ENCODE measurements at regions not wholly inside any gene's neighbourhood (a gene's known extent, or its start where the extent isn't known, plus 50 kb on each side); places are given as distances from the start of the nearest gene placed in this dataset.

DNA sequence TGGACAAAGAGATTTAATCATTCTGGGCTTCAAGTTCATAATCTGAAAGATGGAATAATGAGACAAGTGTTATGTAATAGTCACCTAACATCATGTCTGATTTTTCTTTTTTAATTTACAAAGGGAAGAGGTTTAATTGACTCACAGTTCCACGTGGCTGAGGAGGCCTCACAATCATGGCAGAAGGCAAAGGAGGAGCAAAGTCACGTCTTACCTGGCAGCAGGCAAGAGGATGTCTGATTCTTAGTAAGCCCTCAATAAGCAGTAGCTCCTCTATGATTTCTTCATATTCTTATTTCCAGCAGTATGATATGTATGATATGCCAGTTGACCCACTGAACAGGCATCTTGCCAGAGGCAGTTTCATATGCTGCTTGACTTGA lies 152.7 kb downstream of the S1PR1 start:
- H3K4me3 ChIP-seq (ENCODE audit: low read depth, low read length): no peak overlapping the region
- TF ChIP-seq CTCF (IDR thresholded peaks at IDR 0.05; ENCODE audit: borderline replicate concordance, insufficient read depth, low read depth, low read length): no peak

DNA sequence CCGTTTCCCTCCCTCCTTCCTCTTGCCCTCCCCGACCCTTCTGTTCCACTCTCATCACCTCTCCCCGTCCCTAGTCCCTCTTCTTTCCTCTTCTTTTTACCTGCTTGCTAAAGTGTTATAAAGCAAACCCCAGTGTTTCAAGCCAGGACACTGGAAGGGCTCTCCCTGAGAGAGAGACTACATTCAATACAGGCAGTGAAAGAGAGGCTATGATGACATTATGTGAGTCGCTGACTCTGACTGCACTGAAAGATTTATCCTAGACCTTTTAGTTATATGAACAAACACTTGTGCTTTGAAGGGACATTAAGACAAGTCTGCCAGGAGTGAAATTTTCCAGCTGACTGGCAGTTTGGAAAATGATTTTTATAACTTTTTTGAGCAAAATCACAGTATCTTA lies 155.7 kb downstream of the S1PR1 start:
- no peak overlapping the region for H3K4me3 ChIP-seq (ENCODE audit: low read depth, low read length)
- no peak for TF ChIP-seq CTCF (IDR thresholded peaks at IDR 0.05; ENCODE audit: borderline replicate concordance, insufficient read depth, low read depth, low read length)

DNA sequence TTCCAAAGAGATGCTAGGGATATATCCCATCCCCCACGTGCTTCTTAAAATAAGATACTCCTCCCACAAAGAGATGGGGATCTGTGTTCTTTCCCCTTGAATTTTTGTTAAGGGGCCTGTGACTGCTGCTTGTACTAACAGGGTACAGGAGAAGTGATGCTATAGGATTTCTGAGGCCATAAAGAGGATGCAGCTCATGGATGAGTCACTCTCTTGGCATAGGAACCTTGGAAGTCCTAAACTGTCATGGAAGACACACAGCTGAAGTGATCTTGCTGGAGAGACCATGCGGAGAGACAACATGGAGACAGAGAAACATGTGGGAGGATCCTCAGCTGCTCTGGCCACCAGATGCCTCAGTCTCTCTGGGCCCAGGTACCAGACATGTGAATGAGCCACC lies 157.2 kb downstream of the S1PR1 start:
- H3K4me3 ChIP-seq (ENCODE audit: low read depth, low read length): no peak overlapping the region
- no peak for TF ChIP-seq CTCF (IDR thresholded peaks at IDR 0.05; ENCODE audit: borderline replicate concordance, insufficient read depth, low read depth, low read length)

DNA sequence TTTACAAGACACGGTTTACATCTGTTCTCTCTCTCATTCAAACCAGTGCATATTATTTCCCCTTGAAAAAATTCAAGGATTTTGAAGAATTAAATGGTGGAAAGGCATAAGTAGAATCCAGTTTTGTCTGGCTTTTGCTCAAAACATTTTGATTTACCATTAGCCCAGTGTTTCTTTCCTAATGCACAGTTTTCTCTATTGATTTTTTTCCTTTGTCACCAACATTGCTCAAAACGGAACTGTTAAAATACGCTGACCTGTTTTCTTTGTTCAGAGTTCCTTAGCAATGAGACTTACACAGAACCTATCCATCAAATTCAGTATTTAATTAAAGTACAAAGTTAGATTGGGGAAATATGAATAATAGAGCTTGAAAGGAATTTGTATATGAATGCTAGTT lies 162.4 kb downstream of the S1PR1 start:
- no peak overlapping the region for H3K4me3 ChIP-seq (ENCODE audit: low read depth, low read length)
- TF ChIP-seq CTCF (IDR thresholded peaks at IDR 0.05; ENCODE audit: borderline replicate concordance, insufficient read depth, low read depth, low read length): no peak

DNA sequence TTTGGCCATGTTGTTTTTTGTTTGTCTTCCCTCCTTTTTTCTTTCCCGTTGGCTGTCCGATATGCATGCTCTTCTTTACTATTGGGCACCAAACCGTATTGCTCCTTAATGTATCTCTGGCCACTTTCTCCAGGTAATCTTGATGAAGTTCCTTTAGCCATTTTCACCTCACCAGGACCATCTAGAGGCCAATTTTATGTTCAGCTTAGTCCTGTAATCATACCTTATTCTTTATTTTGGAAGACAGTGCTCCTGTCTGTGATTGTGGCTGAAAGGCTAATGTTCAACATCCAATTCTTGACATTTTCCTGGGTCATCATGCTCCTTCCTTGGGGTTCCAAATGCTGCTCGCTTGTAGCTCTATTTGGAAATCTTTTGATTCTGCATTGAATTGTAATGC lies 169.5 kb downstream of the S1PR1 start:
- TF ChIP-seq CTCF (IDR thresholded peaks at IDR 0.05; ENCODE audit: borderline replicate concordance, insufficient read depth, low read depth, low read length): no peak

GRCh38 chr1:101406681-101407080 lies 169.9 kb downstream of the S1PR1 start:
- TF ChIP-seq CTCF (IDR thresholded peaks at IDR 0.05; ENCODE audit: borderline replicate concordance, insufficient read depth, low read depth, low read length): no peak
- no peak overlapping the region for H3K4me3 ChIP-seq (ENCODE audit: low read depth, low read length)

More for the DNA sequence above, 169.5 kb downstream of the S1PR1 start:
- no peak overlapping the region for H3K4me3 ChIP-seq (ENCODE audit: low read depth, low read length)

DNA sequence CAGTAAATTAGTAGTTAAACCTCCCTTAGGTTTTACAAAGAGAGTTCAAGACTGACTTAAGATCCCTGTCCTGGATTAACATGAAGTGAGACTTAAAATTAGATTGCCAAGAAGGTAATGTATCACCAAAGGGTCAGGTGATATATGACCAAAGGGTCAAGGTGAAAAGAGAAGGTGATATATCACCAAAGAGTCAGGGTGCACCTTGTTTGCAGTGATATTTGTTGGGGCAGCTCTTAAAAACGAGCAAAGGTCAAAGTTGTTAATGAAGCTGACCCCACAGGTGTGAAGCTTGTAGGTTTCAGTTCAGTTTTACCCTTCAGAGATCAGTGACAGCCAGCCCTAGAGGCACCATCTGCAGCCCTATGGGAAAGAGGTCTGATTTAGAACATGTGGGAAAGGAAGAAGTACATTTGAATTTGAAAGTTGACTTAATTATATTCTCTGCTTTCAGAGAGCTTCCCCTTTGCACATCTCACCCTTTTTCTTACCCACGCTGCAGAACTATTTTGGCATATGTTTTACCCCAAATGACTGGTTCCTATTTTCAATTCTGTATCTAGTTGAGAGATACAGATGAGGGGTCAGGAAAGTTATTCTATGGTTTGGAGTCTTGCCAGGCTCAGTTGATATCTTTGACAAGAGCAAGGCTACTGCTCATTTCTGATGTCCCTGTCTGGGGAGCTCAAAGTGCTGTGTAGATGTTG lies 170.8 kb downstream of the S1PR1 start:
- no peak overlapping the region for H3K4me3 ChIP-seq (ENCODE audit: low read depth, low read length)
- no peak for TF ChIP-seq CTCF (IDR thresholded peaks at IDR 0.05; ENCODE audit: borderline replicate concordance, insufficient read depth, low read depth, low read length)
